ENCODE measurements at regions not wholly inside any gene's neighbourhood (a gene's known extent, or its start where the extent isn't known, plus 50 kb on each side); places are given as distances from the start of the nearest gene placed in this dataset.

DNA sequence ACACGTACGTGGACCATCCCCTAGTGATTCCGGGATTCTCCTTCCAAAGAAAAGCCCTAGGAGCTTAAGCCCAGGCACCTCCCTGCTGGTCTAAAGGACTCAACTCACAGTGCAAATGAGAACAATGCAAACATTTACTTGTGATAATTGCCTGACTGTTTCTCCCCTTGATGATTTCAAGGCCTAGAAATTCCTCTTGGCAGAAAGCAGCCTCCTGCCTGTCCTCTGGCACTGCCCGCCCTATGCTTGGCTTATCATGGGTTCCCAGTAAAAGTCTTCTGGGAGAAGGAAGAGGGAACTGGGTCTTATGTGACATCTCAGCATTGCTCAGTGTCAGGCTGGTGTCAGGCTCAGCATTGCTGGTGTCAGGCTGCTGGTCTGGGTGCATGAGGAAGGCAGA is 351.8 kb downstream of the SHANK2 start:
- TF ChIP-seq, protein P1, sequence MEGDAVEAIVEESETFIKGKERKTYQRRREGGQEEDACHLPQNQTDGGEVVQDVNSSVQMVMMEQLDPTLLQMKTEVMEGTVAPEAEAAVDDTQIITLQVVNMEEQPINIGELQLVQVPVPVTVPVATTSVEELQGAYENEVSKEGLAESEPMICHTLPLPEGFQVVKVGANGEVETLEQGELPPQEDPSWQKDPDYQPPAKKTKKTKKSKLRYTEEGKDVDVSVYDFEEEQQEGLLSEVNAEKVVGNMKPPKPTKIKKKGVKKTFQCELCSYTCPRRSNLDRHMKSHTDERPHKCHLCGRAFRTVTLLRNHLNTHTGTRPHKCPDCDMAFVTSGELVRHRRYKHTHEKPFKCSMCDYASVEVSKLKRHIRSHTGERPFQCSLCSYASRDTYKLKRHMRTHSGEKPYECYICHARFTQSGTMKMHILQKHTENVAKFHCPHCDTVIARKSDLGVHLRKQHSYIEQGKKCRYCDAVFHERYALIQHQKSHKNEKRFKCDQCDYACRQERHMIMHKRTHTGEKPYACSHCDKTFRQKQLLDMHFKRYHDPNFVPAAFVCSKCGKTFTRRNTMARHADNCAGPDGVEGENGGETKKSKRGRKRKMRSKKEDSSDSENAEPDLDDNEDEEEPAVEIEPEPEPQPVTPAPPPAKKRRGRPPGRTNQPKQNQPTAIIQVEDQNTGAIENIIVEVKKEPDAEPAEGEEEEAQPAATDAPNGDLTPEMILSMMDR (IDR thresholded peaks at IDR 0.05; ENCODE audit: borderline replicate concordance, extremely low read depth, low read length, poor library complexity, severe bottlenecking), result no peak
- no peak for TF ChIP-seq EZH2 (IDR thresholded peaks at IDR 0.05; ENCODE audit: borderline replicate concordance, low read depth, low read length, severe bottlenecking)
